Epithelial cell of esophagus (primary cell): ENCODE measurements at regions not wholly inside any gene's neighbourhood (a gene's known extent, or its start where the extent isn't known, plus 50 kb on each side); places are given as distances from the start of the nearest gene placed in this dataset.

ENCODE experiments used
- DNase-seq: peaks from one replicate; pipeline ENCODE4 v3.0.0; 2010; ENCODE audit warnings: low read depth
- H3K4me3 ChIP-seq: 2 replicates; pipeline ENCODE4 v1.5.1; 2011; ENCODE audit warnings: mild to moderate bottlenecking, low read length, control low read depth
- TF ChIP-seq, protein P1 (sequence below): IDR thresholded peaks from 2 replicates; pipeline ENCODE4 v1.5.1; 2011; ENCODE audit warnings: low read depth, mild to moderate bottlenecking, low read length, control low read depth, inconsistent platforms; ENCODE audit not compliant: insufficient read depth; ENCODE audit errors: missing control alignments

DNA sequence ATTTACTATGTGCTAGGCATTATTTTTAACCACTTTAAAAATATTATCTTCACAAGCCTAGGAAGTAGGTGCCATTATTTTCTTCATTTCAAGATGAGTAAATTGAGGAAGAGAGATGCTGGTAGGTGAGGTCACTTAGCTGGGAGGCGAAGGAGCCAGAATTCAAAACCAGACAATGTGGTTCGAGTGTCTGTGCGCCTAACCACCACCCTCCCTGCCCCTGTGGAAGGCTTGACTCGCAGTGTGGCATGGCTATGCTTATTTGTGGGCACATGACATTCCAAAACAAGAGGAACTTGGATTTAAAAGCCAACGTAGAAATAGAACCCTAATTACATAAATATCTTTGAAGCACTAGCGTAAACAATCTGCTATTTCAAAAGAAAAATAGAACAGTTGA, 226.6 kb upstream of the PITX2 start:
- no peak for DNase-seq
- TF ChIP-seq, protein P1, sequence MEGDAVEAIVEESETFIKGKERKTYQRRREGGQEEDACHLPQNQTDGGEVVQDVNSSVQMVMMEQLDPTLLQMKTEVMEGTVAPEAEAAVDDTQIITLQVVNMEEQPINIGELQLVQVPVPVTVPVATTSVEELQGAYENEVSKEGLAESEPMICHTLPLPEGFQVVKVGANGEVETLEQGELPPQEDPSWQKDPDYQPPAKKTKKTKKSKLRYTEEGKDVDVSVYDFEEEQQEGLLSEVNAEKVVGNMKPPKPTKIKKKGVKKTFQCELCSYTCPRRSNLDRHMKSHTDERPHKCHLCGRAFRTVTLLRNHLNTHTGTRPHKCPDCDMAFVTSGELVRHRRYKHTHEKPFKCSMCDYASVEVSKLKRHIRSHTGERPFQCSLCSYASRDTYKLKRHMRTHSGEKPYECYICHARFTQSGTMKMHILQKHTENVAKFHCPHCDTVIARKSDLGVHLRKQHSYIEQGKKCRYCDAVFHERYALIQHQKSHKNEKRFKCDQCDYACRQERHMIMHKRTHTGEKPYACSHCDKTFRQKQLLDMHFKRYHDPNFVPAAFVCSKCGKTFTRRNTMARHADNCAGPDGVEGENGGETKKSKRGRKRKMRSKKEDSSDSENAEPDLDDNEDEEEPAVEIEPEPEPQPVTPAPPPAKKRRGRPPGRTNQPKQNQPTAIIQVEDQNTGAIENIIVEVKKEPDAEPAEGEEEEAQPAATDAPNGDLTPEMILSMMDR: no peak
- no peak overlapping the region for H3K4me3 ChIP-seq

DNA sequence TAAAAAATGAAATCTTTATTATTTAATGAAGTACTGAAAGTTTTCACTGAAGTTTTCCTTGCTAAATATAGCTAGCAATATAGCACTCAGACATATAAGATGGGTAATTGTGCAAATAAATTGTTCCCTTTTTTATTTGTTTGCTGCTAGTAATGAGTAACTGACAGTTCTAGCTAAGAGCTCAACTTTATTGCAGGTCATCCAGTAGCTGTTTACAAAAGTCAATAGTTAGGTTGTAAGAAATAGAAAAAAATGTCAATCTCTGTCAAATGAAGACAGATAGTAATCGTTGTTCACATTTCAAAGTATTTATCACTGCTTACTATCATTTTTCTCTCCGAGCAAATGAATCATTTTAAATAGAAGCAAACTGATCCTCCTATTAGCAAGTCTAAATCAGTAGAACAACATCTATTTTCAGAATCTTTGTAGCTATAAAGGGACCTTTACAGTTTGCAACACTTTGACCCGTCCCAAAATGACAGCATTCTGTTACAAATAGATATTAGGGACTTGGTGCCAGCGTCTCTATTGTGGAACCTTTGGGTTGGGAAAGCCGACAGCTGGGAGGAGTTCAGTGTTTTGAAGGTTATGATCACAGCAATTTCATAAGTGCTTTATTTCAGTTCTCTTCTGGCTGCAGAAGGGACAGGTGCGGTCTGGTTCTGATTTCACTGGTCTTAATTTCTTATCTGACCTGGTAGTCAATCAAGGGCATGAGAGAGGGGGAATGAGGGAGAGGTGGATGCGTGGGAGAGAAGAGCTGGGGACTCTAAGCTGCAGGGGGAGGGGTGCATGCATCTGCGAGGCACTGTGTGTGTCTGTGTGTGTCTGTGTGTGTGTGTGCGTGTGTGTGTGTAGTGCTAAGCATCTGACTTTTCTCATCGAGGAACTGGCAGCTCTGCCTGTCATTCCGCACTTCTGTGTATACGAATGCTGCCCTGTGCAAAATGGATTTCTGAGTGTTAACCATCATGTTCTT, 227.9 kb upstream of the PITX2 start:
- H3K4me3 ChIP-seq: no peak overlapping the region
- DNase-seq: no peak
- TF ChIP-seq, protein P1: no peak

DNA sequence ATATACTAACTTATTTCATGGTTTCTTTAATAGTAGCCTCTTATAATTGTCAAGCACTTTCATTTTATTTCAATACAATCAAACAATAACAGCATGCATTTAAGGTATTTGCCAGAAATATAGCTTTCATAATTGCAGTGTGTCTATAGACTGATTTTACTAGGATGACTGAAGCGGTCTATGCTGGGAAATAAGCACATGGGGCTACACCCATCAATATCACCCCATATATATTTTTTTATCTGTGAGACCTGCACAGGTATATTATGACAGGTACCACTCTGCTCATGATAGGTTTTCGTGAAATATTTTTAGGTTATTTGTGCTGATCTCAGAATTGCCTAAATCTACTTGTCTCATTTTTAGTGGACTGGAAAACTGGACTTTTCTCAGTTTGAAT, 229.1 kb upstream of the PITX2 start:
- DNase-seq: no peak
- TF ChIP-seq, protein P1: no peak
- H3K4me3 ChIP-seq: no peak overlapping the region

DNA sequence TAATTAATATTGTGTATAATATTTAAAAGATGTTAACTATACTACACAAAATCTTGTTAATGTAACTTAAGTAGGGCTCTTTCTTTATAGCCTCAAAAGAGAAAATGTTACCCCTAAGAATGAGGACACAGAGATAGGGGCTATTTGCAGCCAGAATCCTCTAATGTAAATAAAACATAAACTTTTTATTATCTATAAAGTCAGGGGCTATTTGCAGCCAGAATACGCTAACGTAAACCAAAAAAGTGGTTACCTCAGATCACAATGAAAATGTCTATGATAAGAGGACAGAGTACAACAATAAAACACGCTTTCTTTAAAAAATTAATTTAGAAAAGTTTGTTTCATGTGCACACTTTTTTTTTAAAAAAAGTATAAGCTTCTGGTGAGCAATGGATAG, 229.9 kb upstream of the PITX2 start:
- TF ChIP-seq, protein P1: no peak
- no peak overlapping the region for H3K4me3 ChIP-seq
- no peak for DNase-seq

DNA sequence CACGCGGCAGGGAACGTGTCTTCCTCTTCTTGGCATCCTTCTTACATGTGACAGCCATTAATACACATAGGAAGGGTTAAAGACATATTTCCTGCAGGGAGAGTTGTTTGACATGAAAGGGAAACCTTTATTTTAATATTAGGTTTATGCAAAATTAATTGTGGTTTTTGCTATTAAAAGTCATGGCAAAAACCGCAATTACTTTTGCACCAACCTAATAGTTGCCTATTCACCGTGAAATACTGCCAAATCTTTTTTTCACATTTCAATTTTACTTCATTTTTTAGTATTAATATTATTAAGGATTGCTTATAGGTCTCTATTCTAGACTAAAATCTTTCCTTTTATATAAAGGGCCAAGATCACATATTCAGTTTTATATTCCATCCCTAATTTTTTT, 230.4 kb upstream of the PITX2 start:
- TF ChIP-seq, protein P1: no peak
- DNase-seq: no peak

DNA sequence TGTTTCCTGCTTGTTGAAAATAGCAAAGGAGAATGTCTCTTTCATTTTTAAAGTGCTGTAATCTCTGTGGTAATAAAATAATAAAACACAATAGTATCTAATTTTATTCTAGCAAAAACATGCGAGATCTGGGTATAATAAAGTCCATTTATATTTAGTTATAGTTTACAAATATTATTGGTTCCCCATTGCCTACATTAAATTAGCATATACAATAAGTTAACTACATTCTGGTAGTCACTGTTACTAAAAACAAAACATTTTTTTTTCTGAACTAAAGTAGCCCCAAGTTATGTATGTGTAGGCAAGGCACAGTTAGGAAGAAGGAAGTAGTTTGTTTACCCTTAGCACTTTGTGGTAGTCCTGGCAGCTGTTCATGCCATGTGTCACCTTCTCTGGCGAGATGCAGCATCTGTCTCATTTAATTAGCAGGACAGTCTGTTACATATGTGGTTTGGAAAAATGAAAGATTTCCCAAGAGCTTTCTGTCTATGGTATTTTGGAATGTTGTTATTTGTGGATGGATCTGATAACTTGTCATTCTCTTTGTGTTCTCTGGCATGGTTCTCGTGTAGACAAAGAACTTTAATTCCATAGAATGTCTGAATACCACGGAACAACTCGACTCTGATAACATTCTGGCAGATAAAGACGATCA, 231.3 kb upstream of the PITX2 start:
- TF ChIP-seq, protein P1: no peak
- peak; percentile 65 for DNase-seq
- H3K4me3 ChIP-seq: no peak overlapping the region

More for the DNA sequence above, 230.4 kb upstream of the PITX2 start:
- H3K4me3 ChIP-seq: no peak overlapping the region
